NCI-H510A treated with DMSO at 0.1 percent for 48 hours (cell line): ENCODE measurements at regions not wholly inside any gene's neighbourhood (a gene's known extent, or its start where the extent isn't known, plus 50 kb on each side); places are given as distances from the start of the nearest gene placed in this dataset.

Experiments
- DNase-seq: peaks from one replicate; lab custom pipeline; 2025; lab: John Stamatoyannopoulos, UW

- no peak for DNase-seq
Observed at GRCh38 chr3:117892431-117892841, 1142.2 kb downstream of the IGSF11 start.

- no peak for DNase-seq
Observed at GRCh38 chr3:117893001-117893400, 1141.6 kb downstream of the IGSF11 start.

- peak; percentile 4 for DNase-seq
Observed at GRCh38 chr3:117893638-117894037, 1141.0 kb downstream of the IGSF11 start.

- DNase-seq: no peak
Observed at GRCh38 chr3:117898722-117899522, 1135.7 kb downstream of the IGSF11 start.

- DNase-seq: no peak
Observed at GRCh38 chr3:117903226-117903625, 1131.4 kb downstream of the IGSF11 start.

GRCh38 chr3:117910820-117911521, 1123.7 kb downstream of the IGSF11 start:
- DNase-seq: no peak

GRCh38 chr3:117912352-117912751, 1122.3 kb downstream of the IGSF11 start:
- DNase-seq: no peak

GRCh38 chr3:117914540-117915100, 1120.0 kb downstream of the IGSF11 start:
- no peak for DNase-seq

GRCh38 chr3:117916839-117917238, 1117.8 kb downstream of the IGSF11 start:
- DNase-seq: no peak

GRCh38 chr3:117919621-117920020, 1115.0 kb downstream of the IGSF11 start:
- no peak for DNase-seq

- DNase-seq: peak; percentile 9
Observed at GRCh38 chr3:117920253-117920898, 1114.3 kb downstream of the IGSF11 start.

GRCh38 chr3:117921411-117921810, 1113.2 kb downstream of the IGSF11 start:
- DNase-seq: no peak

GRCh38 chr3:117922039-117922438, 1112.6 kb downstream of the IGSF11 start:
- no peak for DNase-seq

- DNase-seq: no peak
Observed at GRCh38 chr3:117926819-117927218, 1107.8 kb downstream of the IGSF11 start.

GRCh38 chr3:117927825-117928224, 1106.8 kb downstream of the IGSF11 start:
- no peak for DNase-seq

- no peak for DNase-seq
Observed at GRCh38 chr3:117928836-117929235, 1105.8 kb downstream of the IGSF11 start.

GRCh38 chr3:117932441-117932840, 1102.2 kb downstream of the IGSF11 start:
- no peak for DNase-seq

- no peak for DNase-seq
Observed at GRCh38 chr3:117936159-117936558, 1098.5 kb downstream of the IGSF11 start.

GRCh38 chr3:117938974-117939373, 1095.7 kb downstream of the IGSF11 start:
- no peak for DNase-seq

GRCh38 chr3:117939425-117940027, 1095.1 kb downstream of the IGSF11 start:
- no peak for DNase-seq

GRCh38 chr3:117941015-117941414, 1093.6 kb downstream of the IGSF11 start:
- no peak for DNase-seq

- DNase-seq: no peak
Observed at GRCh38 chr3:117941756-117942155, 1092.9 kb downstream of the IGSF11 start.
